Hepatocyte (in vitro differentiated cells): ENCODE measurements at regions not wholly inside any gene's neighbourhood (a gene's known extent, or its start where the extent isn't known, plus 50 kb on each side); places are given as distances from the start of the nearest gene placed in this dataset.

Experiments
- CTCF ChIP-seq: fragments of 200-600 bp; sonication (generic); IDR thresholded peaks from 2 replicates; pipeline ENCODE4 v1.5.1; 2016; ENCODE audit warnings: antibody characterized with exemption, mild to moderate bottlenecking; ENCODE audit not compliant: poor library complexity
- EZH2 ChIP-seq: fragments of 200-600 bp; sonication (generic); IDR thresholded peaks from 2 replicates; pipeline ENCODE4 v1.6.1; 2016; ENCODE audit warnings: antibody characterized with exemption, mild to moderate bottlenecking, borderline replicate concordance
- EZH2phosphoT487 ChIP-seq: fragments of 200-600 bp; sonication (generic); IDR thresholded peaks from one replicate; pipeline ENCODE4 v1.6.1; 2018; ENCODE audit warnings: antibody characterized with exemption, mild to moderate bottlenecking, low read depth, moderate library complexity; ENCODE audit not compliant: unreplicated experiment, severe bottlenecking

- TF ChIP-seq CTCF: no peak
- TF ChIP-seq EZH2: no peak
- TF ChIP-seq EZH2phosphoT487: no peak
Measured at GRCh38 chr4:189385098-189385497, 555.6 kb upstream of the FRG1 start.
